GM12878 (cell line): ENCODE measurements at regions not wholly inside any gene's neighbourhood (a gene's known extent, or its start where the extent isn't known, plus 50 kb on each side); places are given as distances from the start of the nearest gene placed in this dataset.

Experiments
- ATAC-seq: fragments of 200-7000 bp; cut with Tn5 transposase; 3 replicates; pipeline ENCODE4 v1.9.1; 2020; ENCODE audit warnings: mild to moderate bottlenecking, moderate library complexity
- BruUV-seq: library from RNA; stranded (reverse); fragments of 400-500 nt; replicated peaks from 2 replicates; lab custom pipeline; 2021; lab: Mats Ljungman, UMichigan
- CTCF ChIA-PET: fragments of 300-600 bp; sonication (Branson Sonifier 250); formaldehyde crosslinking; extraction: SDS; loops from one replicate; lab custom pipeline; 2021; ENCODE audit warnings: inconsistent platforms; lab: Yijun Ruan, JAX
- POLR2A ChIA-PET: fragments of 350-600 bp; formaldehyde crosslinking; extraction: SDS; loops from one replicate; lab custom pipeline; 2021; ENCODE audit warnings: inconsistent platforms; lab: Charles Lee
- RAD21 ChIA-PET: fragments of 300-600 bp; sonication (Branson Sonifier 250); formaldehyde crosslinking; loops from one replicate; lab custom pipeline; 2023; ENCODE audit warnings: antibody characterized with exemption; ENCODE audit not compliant: unreplicated experiment; lab: Charles Lee
- SMC1A ChIA-PET: fragments of 300-600 bp; sonication (Branson Sonifier 250); formaldehyde crosslinking; loops from one replicate; lab custom pipeline; 2023; ENCODE audit not compliant: unreplicated experiment, uncharacterized antibody; lab: Charles Lee
- DNase-seq: peaks from one replicate; pipeline ENCODE4 v3.0.0-alpha.2; 2011; ENCODE audit warnings: low read depth, low spot score
- FAIRE-seq: peaks from 3 replicates; lab custom pipeline; 2011; peaks lifted over from hg19 to GRCh38; lab: Jason Lieb, UNC
- H2AFZ ChIP-seq: 2 replicates; pipeline ENCODE4 v1.6.0; 2011; ENCODE audit warnings: low read depth, low read length, control low read depth; ENCODE audit not compliant: control insufficient read depth
- H3K27ac ChIP-seq: 2 replicates; pipeline ENCODE4 v1.5.1; 2011; ENCODE audit warnings: control low read depth; ENCODE audit not compliant: control insufficient read depth, insufficient read depth
- H3K27me3 ChIP-seq, 2 experiments: replicated peaks in 1 of 2; 2 replicates each; pipeline versions ENCODE4 v1.6.0 to v1.6.1; 2011; ENCODE audit warnings: low read length in 1 of 2; ENCODE audit not compliant: control insufficient read depth in 2 of 2, insufficient read depth in 2 of 2
- H3K36me3 ChIP-seq, 2 experiments: 2 replicates each; pipeline ENCODE4 v1.5.1; 2011; ENCODE audit warnings: low read length in 1 of 2; ENCODE audit not compliant: control insufficient read depth in 2 of 2, insufficient read depth in 2 of 2
- H3K4me1 ChIP-seq: 2 replicates; pipeline ENCODE4 v1.6.1; 2011; ENCODE audit warnings: mild to moderate bottlenecking, low read length, moderate library complexity, mixed read lengths; ENCODE audit not compliant: control insufficient read depth, insufficient read depth
- H3K4me2 ChIP-seq: 2 replicates; pipeline ENCODE4 v1.6.0; 2011; ENCODE audit warnings: control low read depth; ENCODE audit not compliant: control insufficient read depth, insufficient read depth
- H3K4me3 ChIP-seq: fragments of 200-600 bp; sonication (generic); 2 replicates; pipeline ENCODE4 v1.5.1; 2016
- H3K79me2 ChIP-seq: 2 replicates; pipeline ENCODE4 v1.6.0; 2011; ENCODE audit warnings: low read length; ENCODE audit not compliant: control insufficient read depth, insufficient read depth
- H3K9ac ChIP-seq: 2 replicates; pipeline ENCODE4 v1.8.0; 2011; ENCODE audit warnings: low read length, control low read depth, mixed read lengths; ENCODE audit not compliant: control insufficient read depth, insufficient read depth
- H3K9me3 ChIP-seq: replicated peaks from 3 replicates; pipeline ENCODE4 v1.5.1; 2011; ENCODE audit warnings: mild to moderate bottlenecking, low read length; ENCODE audit not compliant: control insufficient read depth, insufficient read depth
- H4K20me1 ChIP-seq: 2 replicates; pipeline ENCODE4 v1.6.0; 2011; ENCODE audit not compliant: control insufficient read depth, insufficient read depth
- EGR1 ChIP-seq, 2 experiments: IDR thresholded peaks; 1 replicate in 1 of 2; 2 replicates in 1 of 2; pipeline ENCODE4 v1.6.1; 2011 to 2012; ENCODE audit warnings: low read depth in 2 of 2, low read length in 2 of 2, borderline replicate concordance in 1 of 2, mild to moderate bottlenecking in 1 of 2, moderate library complexity in 1 of 2
- FOS ChIP-seq: IDR thresholded peaks from 3 replicates; pipeline ENCODE4 v1.6.1; 2011; ENCODE audit warnings: borderline replicate concordance; ENCODE audit not compliant: insufficient read length; ENCODE audit errors: extremely low read depth
- FOXM1 ChIP-seq: IDR thresholded peaks from 2 replicates; pipeline ENCODE4 v1.6.1; 2012; ENCODE audit warnings: low read depth, mild to moderate bottlenecking, inconsistent platforms, low read length, moderate library complexity
- IKZF1 ChIP-seq: fragments of 450-650 bp; conservative IDR thresholded peaks from 2 replicates; pipeline ENCODE4 v1.6.1; 2017; ENCODE audit warnings: antibody characterized with exemption, mild to moderate bottlenecking
- PML ChIP-seq: IDR thresholded peaks from 2 replicates; pipeline ENCODE4 v1.6.1; 2012; ENCODE audit warnings: low read length, inconsistent platforms
- SMARCA5 ChIP-seq: fragments of 450-650 bp; IDR thresholded peaks from 2 replicates; pipeline ENCODE4 v1.6.1; 2017; ENCODE audit warnings: mild to moderate bottlenecking
- SMC3 ChIP-seq: IDR thresholded peaks from 2 replicates; pipeline ENCODE4 v1.6.1; 2011; ENCODE audit warnings: low read length, improper control_type of control experiment, borderline replicate concordance
- TAF1 ChIP-seq: IDR thresholded peaks from 2 replicates; pipeline ENCODE4 v1.6.1; 2011; ENCODE audit warnings: mild to moderate bottlenecking, low read depth, low read length, borderline replicate concordance
- YY1 ChIP-seq: IDR thresholded peaks from 2 replicates; pipeline ENCODE4 v1.6.1; 2011; ENCODE audit warnings: low read depth, mild to moderate bottlenecking, low read length
- in situ Hi-C: fragments of 300-500 bp; cut with MboI; formaldehyde crosslinking; loops from 9 replicates; pipeline ENCODE4 v1.14.3; 2018; ENCODE audit warnings: mixed read lengths
- intact Hi-C: fragments of 100-400 bp; cut with micrococcal nuclease; formaldehyde crosslinking; loops from one replicate; pipeline ENCODE4 v1.14.2; 2022; ENCODE audit not compliant: unreplicated experiment
- TF ChIP-seq, protein P1 (sequence below): IDR thresholded peaks from 2 replicates; pipeline ENCODE4 v1.6.1; 2011; ENCODE audit warnings: low read depth, low read length, improper control_type of control experiment, borderline replicate concordance
- TF ChIP-seq, protein P2 (sequence below): IDR thresholded peaks from 2 replicates; pipeline ENCODE4 v1.6.1; 2011; ENCODE audit warnings: mild to moderate bottlenecking, low read depth, low read length, moderate library complexity; ENCODE audit not compliant: insufficient replicate concordance
- TF ChIP-seq, protein P3 (sequence below): fragments of 450-650 bp; IDR thresholded peaks from 2 replicates; pipeline ENCODE4 v1.6.1; 2017; ENCODE audit warnings: antibody characterized with exemption, mild to moderate bottlenecking, moderate library complexity
- TF ChIP-seq, protein P4 (sequence below): IDR thresholded peaks from 2 replicates; pipeline ENCODE4 v1.6.1; 2012; ENCODE audit warnings: low read depth, low read length, improper control_type of control experiment
- TF ChIP-seq, protein P5 (sequence below): IDR thresholded peaks from 2 replicates; pipeline ENCODE4 v1.6.1; 2011; ENCODE audit warnings: borderline replicate concordance, low read depth, mild to moderate bottlenecking, moderate library complexity, mixed read lengths, low read length; ENCODE audit not compliant: insufficient read depth; ENCODE audit errors: extremely low read length
- TF ChIP-seq, protein P6 (sequence below): fragments of 450-650 bp; formaldehyde crosslinking; IDR thresholded peaks from 2 replicates; pipeline ENCODE4 v1.4.0; 2022; ENCODE audit warnings: mild to moderate bottlenecking, moderate library complexity

DNA sequence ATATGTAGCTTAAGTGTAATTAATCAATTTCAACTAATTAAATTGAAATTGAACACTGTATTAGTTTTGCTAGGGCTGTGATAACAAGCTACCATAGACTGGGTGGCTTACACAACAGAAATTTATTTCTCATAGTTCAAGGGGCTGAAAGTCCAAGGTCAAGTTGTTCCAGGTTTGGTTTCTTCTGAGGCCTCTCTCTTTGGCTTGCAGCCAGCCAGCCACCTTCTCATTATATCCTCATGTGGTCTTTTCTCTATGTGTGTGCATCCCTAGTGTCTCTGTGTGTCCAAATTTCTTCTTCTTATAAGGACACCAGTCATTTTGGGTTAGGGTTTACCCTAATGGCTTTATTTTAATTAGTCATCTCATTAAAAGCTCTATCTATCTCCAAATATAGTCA is 611.7 kb downstream of the UTRN start:
- H3K79me2 ChIP-seq = no peaks in the 10 kb centered on the region
- ChIA-PET POLR2A (no interaction called here), RAD21 (no interaction called here), SMC1A (no interaction called here), CTCF (no interaction called here)
- intact Hi-C loops = no loop called here
- H3K9ac ChIP-seq = no peak overlapping the region
- peaks cover 0 to 2% of the 10 kb centered on the region in 2 experiments; a peak in 1 of 4 replicates for H3K27me3 ChIP-seq
- no peak overlapping the region for H3K27ac ChIP-seq
- no peak overlapping the region for H2AFZ ChIP-seq
- DNase-seq (no peak), ATAC-seq (no peak), FAIRE-seq (no peak)
- H3K4me2 ChIP-seq = no peak overlapping the region
- H3K36me3 ChIP-seq = no peaks in the 10 kb centered on the region
- no peaks in the 10 kb centered on the region for H4K20me1 ChIP-seq
- no peaks in the 10 kb centered on the region for H3K9me3 ChIP-seq
- in situ Hi-C loops = no loop called here
- no peaks in the 10 kb centered on the region for H3K4me1 ChIP-seq
- BruUV-seq = no TSS peak
- H3K4me3 ChIP-seq = no peak overlapping the region
- TF ChIP-seq FOXM1 = no peak
- TF ChIP-seq, protein P1, sequence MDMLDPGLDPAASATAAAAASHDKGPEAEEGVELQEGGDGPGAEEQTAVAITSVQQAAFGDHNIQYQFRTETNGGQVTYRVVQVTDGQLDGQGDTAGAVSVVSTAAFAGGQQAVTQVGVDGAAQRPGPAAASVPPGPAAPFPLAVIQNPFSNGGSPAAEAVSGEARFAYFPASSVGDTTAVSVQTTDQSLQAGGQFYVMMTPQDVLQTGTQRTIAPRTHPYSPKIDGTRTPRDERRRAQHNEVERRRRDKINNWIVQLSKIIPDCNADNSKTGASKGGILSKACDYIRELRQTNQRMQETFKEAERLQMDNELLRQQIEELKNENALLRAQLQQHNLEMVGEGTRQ = no peak
- TF ChIP-seq, protein P2, sequence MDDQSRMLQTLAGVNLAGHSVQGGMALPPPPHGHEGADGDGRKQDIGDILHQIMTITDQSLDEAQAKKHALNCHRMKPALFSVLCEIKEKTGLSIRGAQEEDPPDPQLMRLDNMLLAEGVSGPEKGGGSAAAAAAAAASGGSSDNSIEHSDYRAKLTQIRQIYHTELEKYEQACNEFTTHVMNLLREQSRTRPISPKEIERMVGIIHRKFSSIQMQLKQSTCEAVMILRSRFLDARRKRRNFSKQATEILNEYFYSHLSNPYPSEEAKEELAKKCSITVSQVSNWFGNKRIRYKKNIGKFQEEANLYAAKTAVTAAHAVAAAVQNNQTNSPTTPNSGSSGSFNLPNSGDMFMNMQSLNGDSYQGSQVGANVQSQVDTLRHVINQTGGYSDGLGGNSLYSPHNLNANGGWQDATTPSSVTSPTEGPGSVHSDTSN = no peak
- TF ChIP-seq, protein P3, sequence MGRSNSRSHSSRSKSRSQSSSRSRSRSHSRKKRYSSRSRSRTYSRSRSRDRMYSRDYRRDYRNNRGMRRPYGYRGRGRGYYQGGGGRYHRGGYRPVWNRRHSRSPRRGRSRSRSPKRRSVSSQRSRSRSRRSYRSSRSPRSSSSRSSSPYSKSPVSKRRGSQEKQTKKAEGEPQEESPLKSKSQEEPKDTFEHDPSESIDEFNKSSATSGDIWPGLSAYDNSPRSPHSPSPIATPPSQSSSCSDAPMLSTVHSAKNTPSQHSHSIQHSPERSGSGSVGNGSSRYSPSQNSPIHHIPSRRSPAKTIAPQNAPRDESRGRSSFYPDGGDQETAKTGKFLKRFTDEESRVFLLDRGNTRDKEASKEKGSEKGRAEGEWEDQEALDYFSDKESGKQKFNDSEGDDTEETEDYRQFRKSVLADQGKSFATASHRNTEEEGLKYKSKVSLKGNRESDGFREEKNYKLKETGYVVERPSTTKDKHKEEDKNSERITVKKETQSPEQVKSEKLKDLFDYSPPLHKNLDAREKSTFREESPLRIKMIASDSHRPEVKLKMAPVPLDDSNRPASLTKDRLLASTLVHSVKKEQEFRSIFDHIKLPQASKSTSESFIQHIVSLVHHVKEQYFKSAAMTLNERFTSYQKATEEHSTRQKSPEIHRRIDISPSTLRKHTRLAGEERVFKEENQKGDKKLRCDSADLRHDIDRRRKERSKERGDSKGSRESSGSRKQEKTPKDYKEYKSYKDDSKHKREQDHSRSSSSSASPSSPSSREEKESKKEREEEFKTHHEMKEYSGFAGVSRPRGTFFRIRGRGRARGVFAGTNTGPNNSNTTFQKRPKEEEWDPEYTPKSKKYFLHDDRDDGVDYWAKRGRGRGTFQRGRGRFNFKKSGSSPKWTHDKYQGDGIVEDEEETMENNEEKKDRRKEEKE = no peak
- TF ChIP-seq TAF1 = no peak
- TF ChIP-seq SMC3 = no peak
- TF ChIP-seq SMARCA5 = no peak
- TF ChIP-seq EGR1 (IDR thresholded peaks at IDR 0.05; ENCODE audit: borderline replicate concordance in 1 of 2, low read depth in 2 of 2, low read length in 2 of 2) = no peak
- TF ChIP-seq, protein P4, sequence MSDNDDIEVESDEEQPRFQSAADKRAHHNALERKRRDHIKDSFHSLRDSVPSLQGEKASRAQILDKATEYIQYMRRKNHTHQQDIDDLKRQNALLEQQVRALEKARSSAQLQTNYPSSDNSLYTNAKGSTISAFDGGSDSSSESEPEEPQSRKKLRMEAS = no peak
- no peak for TF ChIP-seq PML
- TF ChIP-seq, protein P5, sequence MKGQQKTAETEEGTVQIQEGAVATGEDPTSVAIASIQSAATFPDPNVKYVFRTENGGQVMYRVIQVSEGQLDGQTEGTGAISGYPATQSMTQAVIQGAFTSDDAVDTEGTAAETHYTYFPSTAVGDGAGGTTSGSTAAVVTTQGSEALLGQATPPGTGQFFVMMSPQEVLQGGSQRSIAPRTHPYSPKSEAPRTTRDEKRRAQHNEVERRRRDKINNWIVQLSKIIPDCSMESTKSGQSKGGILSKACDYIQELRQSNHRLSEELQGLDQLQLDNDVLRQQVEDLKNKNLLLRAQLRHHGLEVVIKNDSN = no peak
- TF ChIP-seq YY1 = no peak
- TF ChIP-seq IKZF1 = no peak
- TF ChIP-seq, protein P6, sequence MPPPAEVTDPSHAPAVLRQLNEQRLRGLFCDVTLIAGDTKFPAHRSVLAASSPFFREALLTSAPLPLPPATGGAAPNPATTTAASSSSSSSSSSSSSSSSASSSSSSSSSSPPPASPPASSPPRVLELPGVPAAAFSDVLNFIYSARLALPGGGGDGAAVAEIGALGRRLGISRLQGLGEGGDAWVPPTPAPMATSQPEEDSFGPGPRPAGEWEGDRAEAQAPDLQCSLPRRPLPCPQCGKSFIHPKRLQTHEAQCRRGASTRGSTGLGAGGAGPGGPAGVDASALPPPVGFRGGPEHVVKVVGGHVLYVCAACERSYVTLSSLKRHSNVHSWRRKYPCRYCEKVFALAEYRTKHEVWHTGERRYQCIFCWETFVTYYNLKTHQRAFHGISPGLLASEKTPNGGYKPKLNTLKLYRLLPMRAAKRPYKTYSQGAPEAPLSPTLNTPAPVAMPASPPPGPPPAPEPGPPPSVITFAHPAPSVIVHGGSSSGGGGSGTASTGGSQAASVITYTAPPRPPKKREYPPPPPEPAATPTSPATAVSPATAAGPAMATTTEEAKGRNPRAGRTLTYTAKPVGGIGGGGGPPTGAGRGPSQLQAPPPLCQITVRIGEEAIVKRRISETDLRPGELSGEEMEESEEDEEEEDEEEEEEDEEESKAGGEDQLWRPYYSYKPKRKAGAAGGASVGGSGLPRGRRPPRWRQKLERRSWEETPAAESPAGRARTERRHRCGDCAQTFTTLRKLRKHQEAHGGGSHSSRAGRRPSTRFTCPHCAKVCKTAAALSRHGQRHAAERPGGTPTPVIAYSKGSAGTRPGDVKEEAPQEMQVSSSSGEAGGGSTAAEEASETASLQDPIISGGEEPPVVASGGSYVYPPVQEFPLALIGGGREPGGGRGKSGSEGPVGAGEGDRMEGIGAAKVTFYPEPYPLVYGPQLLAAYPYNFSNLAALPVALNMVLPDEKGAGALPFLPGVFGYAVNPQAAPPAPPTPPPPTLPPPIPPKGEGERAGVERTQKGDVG (CRISPR knock-in tag) = no peak
- no peak for TF ChIP-seq FOS
